Mesenchymal stem cell (in vitro differentiated cells and primary cell): ENCODE measurements at regions not wholly inside any gene's neighbourhood (a gene's known extent, or its start where the extent isn't known, plus 50 kb on each side); places are given as distances from the start of the nearest gene placed in this dataset.

Source experiments
- DNase-seq: peaks from one replicate; pipeline ENCODE4 v3.0.0-alpha.2; 2013
- H2AFZ ChIP-seq: one replicate; pipeline ENCODE4 v1.6.1; 2013; ENCODE audit warnings: low read depth, mild to moderate bottlenecking, control low read depth, inconsistent platforms, low read length, moderate library complexity
- H2AK5ac ChIP-seq: 2 replicates; pipeline ENCODE4 v1.6.1; 2013; ENCODE audit warnings: low read length, moderate library complexity, mild to moderate bottlenecking, inconsistent platforms; ENCODE audit not compliant: severe bottlenecking
- H2BK120ac ChIP-seq: one replicate; pipeline ENCODE4 v1.6.1; 2013; ENCODE audit warnings: low read depth, mild to moderate bottlenecking, inconsistent platforms, low read length, moderate library complexity
- H2BK12ac ChIP-seq, 2 experiments: one replicate each; pipeline ENCODE4 v1.6.1; 2013; ENCODE audit warnings: inconsistent platforms in 2 of 2, low read length in 2 of 2, mild to moderate bottlenecking in 2 of 2, moderate library complexity in 2 of 2, control low read depth in 1 of 2
- H2BK15ac ChIP-seq: one replicate; pipeline ENCODE4 v1.6.1; 2013; ENCODE audit warnings: mild to moderate bottlenecking, low read depth, inconsistent platforms; ENCODE audit not compliant: poor library complexity, severe bottlenecking
- H2BK5ac ChIP-seq: 2 replicates; pipeline ENCODE4 v1.6.1; 2013; ENCODE audit warnings: low read depth, mild to moderate bottlenecking, low read length, control low read depth, inconsistent platforms; ENCODE audit not compliant: poor library complexity, severe bottlenecking
- H3K14ac ChIP-seq, 2 experiments: one replicate each; pipeline ENCODE4 v1.6.1; 2013; ENCODE audit warnings: inconsistent platforms in 2 of 2, low read length in 2 of 2, control low read depth in 1 of 2, mild to moderate bottlenecking in 1 of 2, moderate library complexity in 1 of 2
- H3K18ac ChIP-seq, 2 experiments: one replicate each; pipeline ENCODE4 v1.6.1; 2013; ENCODE audit warnings: inconsistent platforms in 2 of 2, low read length in 2 of 2, control low read depth in 1 of 2, low read depth in 1 of 2, mild to moderate bottlenecking in 1 of 2
- H3K23ac ChIP-seq, 2 experiments: one replicate each; pipeline ENCODE4 v1.6.1; 2013; ENCODE audit warnings: inconsistent platforms in 2 of 2, low read length in 2 of 2, mild to moderate bottlenecking in 2 of 2, moderate library complexity in 2 of 2, control low read depth in 1 of 2
- H3K27ac ChIP-seq: 2 replicates; pipeline ENCODE4 v1.5.1; 2013; ENCODE audit warnings: mild to moderate bottlenecking, moderate library complexity, low read length, control low read depth, inconsistent platforms; ENCODE audit not compliant: poor library complexity, severe bottlenecking
- H3K27me3 ChIP-seq, 2 experiments: 2 replicates each; pipeline versions ENCODE4 v1.6.1 to v1.7.0; 2013; ENCODE audit warnings: low read length in 2 of 2, mild to moderate bottlenecking in 2 of 2, moderate library complexity in 2 of 2, control low read depth in 1 of 2, inconsistent platforms in 1 of 2; ENCODE audit not compliant: control insufficient read depth in 1 of 2, insufficient read depth in 1 of 2
- H3K36me3 ChIP-seq, 2 experiments: 2 replicates each; pipeline versions ENCODE4 v1.6.1 to v1.7.0; 2013; ENCODE audit warnings: low read length in 2 of 2, control low read depth in 1 of 2, inconsistent platforms in 1 of 2, low read depth in 1 of 2, mild to moderate bottlenecking in 1 of 2; ENCODE audit not compliant: insufficient read depth in 2 of 2, control insufficient read depth in 1 of 2
- H3K4ac ChIP-seq, 2 experiments: one replicate each; pipeline ENCODE4 v1.6.1; 2013; ENCODE audit warnings: inconsistent platforms in 2 of 2, low read length in 2 of 2, mild to moderate bottlenecking in 2 of 2, moderate library complexity in 2 of 2, control low read depth in 1 of 2, low read depth in 1 of 2
- H3K4me1 ChIP-seq: 2 replicates; pipeline ENCODE4 v1.6.1; 2013; ENCODE audit warnings: low read depth, low read length, control low read depth; ENCODE audit not compliant: control insufficient read depth, insufficient read depth
- H3K4me2 ChIP-seq: 2 replicates; pipeline ENCODE4 v1.6.1; 2013; ENCODE audit warnings: low read length, mild to moderate bottlenecking, inconsistent platforms; ENCODE audit not compliant: poor library complexity, severe bottlenecking
- H3K4me3 ChIP-seq, 2 experiments: 2 replicates each; pipeline versions ENCODE4 v1.5.1 to v1.7.0; 2013; ENCODE audit warnings: low read length in 2 of 2, mild to moderate bottlenecking in 2 of 2, control low read depth in 1 of 2, low read depth in 1 of 2; ENCODE audit not compliant: insufficient read depth in 1 of 2
- H3K79me1 ChIP-seq: replicated peaks from 2 replicates; pipeline ENCODE4 v1.6.1; 2013; ENCODE audit warnings: mild to moderate bottlenecking, control low read depth, low read length, inconsistent platforms; ENCODE audit not compliant: poor library complexity, severe bottlenecking
- H3K9ac ChIP-seq: 2 replicates; pipeline ENCODE4 v1.7.0; 2013; ENCODE audit warnings: mild to moderate bottlenecking, low read length, moderate library complexity
- H3K9me3 ChIP-seq: 2 replicates; pipeline ENCODE4 v1.7.0; 2013; ENCODE audit warnings: mild to moderate bottlenecking, low read length; ENCODE audit not compliant: control insufficient read depth
- H4K8ac ChIP-seq: one replicate; pipeline ENCODE4 v1.6.1; 2013; ENCODE audit warnings: inconsistent platforms, mild to moderate bottlenecking, low read length, moderate library complexity
- H4K91ac ChIP-seq: one replicate; pipeline ENCODE4 v1.6.1; 2013; ENCODE audit warnings: mild to moderate bottlenecking, low read length, inconsistent platforms
- WGBS: methylation state at CpG from one replicate; pipeline ENCODE4 v1.1.7; 2013; ENCODE audit warnings: mixed read lengths; 5-methylcytosine and 5-hydroxymethylcytosine counted together

- no peak overlapping the region for H3K23ac ChIP-seq
- DNase-seq = no peak
- H2AK5ac ChIP-seq = no peak overlapping the region
- H2AFZ ChIP-seq = no peak overlapping the region
- no peak overlapping the region for H3K18ac ChIP-seq
- H3K4ac ChIP-seq = no peak overlapping the region
- no peaks in the 10 kb centered on the region for H3K27me3 ChIP-seq
- no peaks in the 10 kb centered on the region for H3K79me1 ChIP-seq
- 88% methylated on average over 2 of the region's 3 CpGs for WGBS
- H2BK15ac ChIP-seq = no peak overlapping the region
- no peaks in the 10 kb centered on the region for H3K4me1 ChIP-seq
- H4K91ac ChIP-seq = no peak overlapping the region
- H3K4me3 ChIP-seq = no peak overlapping the region
- no peak overlapping the region for H3K27ac ChIP-seq
- H3K9ac ChIP-seq = no peak overlapping the region
- H3K4me2 ChIP-seq = no peak overlapping the region
- no peaks in the 10 kb centered on the region for H3K9me3 ChIP-seq
- no peak overlapping the region for H2BK5ac ChIP-seq
- no peaks in the 10 kb centered on the region for H3K36me3 ChIP-seq
- H2BK120ac ChIP-seq = no peak overlapping the region
- H2BK12ac ChIP-seq = no peak overlapping the region
- no peak overlapping the region for H3K14ac ChIP-seq
- no peak overlapping the region for H4K8ac ChIP-seq
These were observed 820.6 kb downstream of the DIAPH3 start for GRCh38 chr13:59343132-59343531.

DNA sequence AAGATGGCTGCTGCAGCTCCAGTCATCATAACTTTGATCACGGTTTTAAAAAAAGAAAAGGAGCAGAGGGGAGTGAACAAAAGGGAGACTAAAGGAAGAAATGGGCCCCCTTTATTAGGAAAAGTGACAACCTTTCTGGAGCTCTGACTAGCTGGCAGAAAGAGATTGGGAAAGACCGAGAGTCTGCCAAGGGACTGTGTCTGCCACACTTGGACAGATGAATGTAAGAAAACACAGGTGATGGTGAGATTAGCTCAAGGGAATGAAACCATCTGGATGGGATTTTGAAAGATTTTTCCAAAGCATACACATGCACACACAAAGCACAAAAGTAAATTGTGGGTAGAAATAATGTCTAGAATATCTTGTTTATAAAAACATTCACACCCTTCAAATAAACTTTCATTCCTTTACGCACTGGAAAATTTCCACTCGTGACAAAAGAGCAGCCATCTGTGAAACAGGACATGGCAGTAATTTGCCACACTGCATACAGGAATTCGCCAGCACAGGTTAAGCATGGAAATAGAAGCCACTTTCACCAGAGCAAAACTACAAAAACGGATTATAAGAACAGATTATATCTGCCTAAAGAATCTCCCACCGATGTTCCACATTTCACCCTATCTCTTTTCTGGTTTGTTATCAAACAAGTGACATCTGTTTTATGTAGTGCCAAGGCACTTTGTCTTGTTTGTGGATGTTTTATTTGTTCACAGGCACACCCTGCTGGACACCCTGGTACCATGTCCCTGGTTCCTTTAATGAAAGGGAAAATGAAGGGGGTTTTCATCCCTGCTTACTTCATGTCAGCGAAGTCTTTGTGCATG is 819.5 kb downstream of the DIAPH3 start:
- no peak overlapping the region for H3K18ac ChIP-seq
- no peaks in the 10 kb centered on the region for H3K4me1 ChIP-seq
- no peak overlapping the region for H3K9ac ChIP-seq
- 82% methylated on average over 5 of the region's 8 CpGs for WGBS
- H2BK15ac ChIP-seq = no peak overlapping the region
- H2AFZ ChIP-seq = no peak overlapping the region
- H3K14ac ChIP-seq = no peak overlapping the region
- H3K4me3 ChIP-seq = no peak overlapping the region
- no peak overlapping the region for H4K91ac ChIP-seq
- H2BK5ac ChIP-seq = no peak overlapping the region
- H3K9me3 ChIP-seq = no peaks in the 10 kb centered on the region
- no peak overlapping the region for H3K23ac ChIP-seq
- no peaks in the 10 kb centered on the region for H3K27me3 ChIP-seq
- no peaks in the 10 kb centered on the region for H3K79me1 ChIP-seq
- H3K36me3 ChIP-seq = no peaks in the 10 kb centered on the region
- no peak overlapping the region for H4K8ac ChIP-seq
- H3K4me2 ChIP-seq = no peak overlapping the region
- H2BK12ac ChIP-seq = no peak overlapping the region
- H2AK5ac ChIP-seq = no peak overlapping the region
- peak; percentile 12 for DNase-seq
- H3K4ac ChIP-seq = no peak overlapping the region
- no peak overlapping the region for H2BK120ac ChIP-seq
- H3K27ac ChIP-seq = no peak overlapping the region

DNA sequence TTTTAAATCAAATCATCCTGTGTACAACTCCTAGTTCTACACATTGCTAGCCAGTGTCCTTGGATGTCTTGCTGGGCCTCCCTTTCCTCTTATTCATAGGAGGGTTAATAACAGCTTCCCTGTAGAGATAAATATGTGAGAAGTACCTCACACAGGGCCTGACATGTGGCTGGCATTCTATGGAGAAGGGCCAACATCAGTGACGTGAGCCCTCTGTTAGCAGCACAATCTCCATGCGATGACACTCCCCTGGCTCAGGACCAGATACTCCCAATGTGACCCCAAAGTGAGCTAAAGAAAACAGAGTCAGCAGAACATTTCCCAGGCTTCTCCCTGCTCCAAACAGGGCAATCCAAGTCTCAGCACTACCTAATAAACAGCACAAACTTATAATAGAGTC is 818.4 kb downstream of the DIAPH3 start:
- Histone ChIP-seq H2BK120ac (no peak overlapping the region), H3K27ac (no peak overlapping the region), H3K4me2 (no peak overlapping the region), H3K4me3 (no peak overlapping the region), H3K36me3 (no peaks in the 10 kb centered on the region), H3K23ac (peak overlapping the region in 1 of 2 experiments; percentile 72), H2BK15ac (no peak overlapping the region), H3K9me3 (no peaks in the 10 kb centered on the region), H2BK12ac (no peak overlapping the region), H4K91ac (no peak overlapping the region), H3K79me1 (no peaks in the 10 kb centered on the region), H2AK5ac (no peak overlapping the region), H2BK5ac (no peak overlapping the region), H3K4ac (no peak overlapping the region), H4K8ac (no peak overlapping the region), H3K14ac (peak overlapping the region in 1 of 2 experiments; percentile 65), H2AFZ (no peak overlapping the region), H3K18ac (no peak overlapping the region), H3K27me3 (peaks cover 0 to 4% of the 10 kb centered on the region in 2 experiments), H3K4me1 (no peaks in the 10 kb centered on the region), H3K9ac (no peak overlapping the region)
- 63% methylated on average over 2 of the region's 2 CpGs for WGBS
- DNase-seq = peak; percentile 17

DNA sequence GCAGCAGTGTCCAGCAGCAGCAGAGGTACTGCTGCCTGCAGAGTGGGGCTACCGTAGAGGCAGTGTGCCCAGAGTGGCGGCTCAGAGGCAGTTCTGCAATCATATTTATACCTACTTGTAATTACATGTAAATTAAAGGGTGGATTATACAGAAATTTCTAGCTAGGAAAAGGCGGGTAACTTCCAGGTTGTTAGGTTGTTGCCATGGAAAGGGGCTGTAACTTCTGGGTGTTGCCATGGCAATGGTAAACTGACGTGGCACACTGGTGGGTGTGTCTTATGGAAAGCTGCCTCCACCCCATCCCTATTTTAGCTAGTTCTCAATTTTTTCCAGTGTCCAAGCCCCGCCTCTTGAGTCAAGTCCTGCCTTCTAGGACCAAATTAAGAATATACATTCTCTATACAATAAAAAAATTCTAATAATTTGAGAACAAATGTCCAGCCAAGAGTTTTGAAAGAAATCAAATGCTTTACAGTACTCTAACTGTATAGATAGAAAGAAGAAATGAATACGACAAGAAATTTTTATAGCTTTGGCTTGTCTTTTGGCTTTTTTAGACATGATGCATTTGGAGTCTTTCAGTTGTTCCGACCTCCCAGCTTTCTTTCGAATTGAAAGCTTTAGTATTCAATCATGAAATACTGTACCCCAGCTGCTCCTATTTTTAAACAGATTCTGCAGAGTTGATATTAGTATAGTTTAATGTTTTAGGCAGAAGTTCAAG is 816.6 kb downstream of the DIAPH3 start:
- H3K4ac ChIP-seq = no peak overlapping the region
- H4K8ac ChIP-seq = no peak overlapping the region
- H3K9ac ChIP-seq = no peak overlapping the region
- no peak for DNase-seq
- no peak overlapping the region for H2BK5ac ChIP-seq
- H3K14ac ChIP-seq = no peak overlapping the region
- no peaks in the 10 kb centered on the region for H3K4me1 ChIP-seq
- no peak overlapping the region for H3K18ac ChIP-seq
- H3K36me3 ChIP-seq = no peaks in the 10 kb centered on the region
- H4K91ac ChIP-seq = no peak overlapping the region
- WGBS = 92% methylated on average over 3 of the region's 8 CpGs
- no peak overlapping the region for H2BK120ac ChIP-seq
- no peak overlapping the region for H2AFZ ChIP-seq
- H3K23ac ChIP-seq = no peak overlapping the region
- no peak overlapping the region for H2BK15ac ChIP-seq
- H2BK12ac ChIP-seq = no peak overlapping the region
- H3K79me1 ChIP-seq = no peaks in the 10 kb centered on the region
- H2AK5ac ChIP-seq = no peak overlapping the region
- no peak overlapping the region for H3K4me2 ChIP-seq
- no peak overlapping the region for H3K27ac ChIP-seq
- peaks cover 0 to 6% of the 10 kb centered on the region in 2 experiments for H3K27me3 ChIP-seq
- no peaks in the 10 kb centered on the region for H3K9me3 ChIP-seq
- no peak overlapping the region for H3K4me3 ChIP-seq
